ENCODE measurements at regions not wholly inside any gene's neighbourhood (a gene's known extent, or its start where the extent isn't known, plus 50 kb on each side); places are given as distances from the start of the nearest gene placed in this dataset.

GRCh38 chr2:94758546-94758945 lies 112.7 kb upstream of the TEKT4 start (continued):
- TF ChIP-seq, protein P1, sequence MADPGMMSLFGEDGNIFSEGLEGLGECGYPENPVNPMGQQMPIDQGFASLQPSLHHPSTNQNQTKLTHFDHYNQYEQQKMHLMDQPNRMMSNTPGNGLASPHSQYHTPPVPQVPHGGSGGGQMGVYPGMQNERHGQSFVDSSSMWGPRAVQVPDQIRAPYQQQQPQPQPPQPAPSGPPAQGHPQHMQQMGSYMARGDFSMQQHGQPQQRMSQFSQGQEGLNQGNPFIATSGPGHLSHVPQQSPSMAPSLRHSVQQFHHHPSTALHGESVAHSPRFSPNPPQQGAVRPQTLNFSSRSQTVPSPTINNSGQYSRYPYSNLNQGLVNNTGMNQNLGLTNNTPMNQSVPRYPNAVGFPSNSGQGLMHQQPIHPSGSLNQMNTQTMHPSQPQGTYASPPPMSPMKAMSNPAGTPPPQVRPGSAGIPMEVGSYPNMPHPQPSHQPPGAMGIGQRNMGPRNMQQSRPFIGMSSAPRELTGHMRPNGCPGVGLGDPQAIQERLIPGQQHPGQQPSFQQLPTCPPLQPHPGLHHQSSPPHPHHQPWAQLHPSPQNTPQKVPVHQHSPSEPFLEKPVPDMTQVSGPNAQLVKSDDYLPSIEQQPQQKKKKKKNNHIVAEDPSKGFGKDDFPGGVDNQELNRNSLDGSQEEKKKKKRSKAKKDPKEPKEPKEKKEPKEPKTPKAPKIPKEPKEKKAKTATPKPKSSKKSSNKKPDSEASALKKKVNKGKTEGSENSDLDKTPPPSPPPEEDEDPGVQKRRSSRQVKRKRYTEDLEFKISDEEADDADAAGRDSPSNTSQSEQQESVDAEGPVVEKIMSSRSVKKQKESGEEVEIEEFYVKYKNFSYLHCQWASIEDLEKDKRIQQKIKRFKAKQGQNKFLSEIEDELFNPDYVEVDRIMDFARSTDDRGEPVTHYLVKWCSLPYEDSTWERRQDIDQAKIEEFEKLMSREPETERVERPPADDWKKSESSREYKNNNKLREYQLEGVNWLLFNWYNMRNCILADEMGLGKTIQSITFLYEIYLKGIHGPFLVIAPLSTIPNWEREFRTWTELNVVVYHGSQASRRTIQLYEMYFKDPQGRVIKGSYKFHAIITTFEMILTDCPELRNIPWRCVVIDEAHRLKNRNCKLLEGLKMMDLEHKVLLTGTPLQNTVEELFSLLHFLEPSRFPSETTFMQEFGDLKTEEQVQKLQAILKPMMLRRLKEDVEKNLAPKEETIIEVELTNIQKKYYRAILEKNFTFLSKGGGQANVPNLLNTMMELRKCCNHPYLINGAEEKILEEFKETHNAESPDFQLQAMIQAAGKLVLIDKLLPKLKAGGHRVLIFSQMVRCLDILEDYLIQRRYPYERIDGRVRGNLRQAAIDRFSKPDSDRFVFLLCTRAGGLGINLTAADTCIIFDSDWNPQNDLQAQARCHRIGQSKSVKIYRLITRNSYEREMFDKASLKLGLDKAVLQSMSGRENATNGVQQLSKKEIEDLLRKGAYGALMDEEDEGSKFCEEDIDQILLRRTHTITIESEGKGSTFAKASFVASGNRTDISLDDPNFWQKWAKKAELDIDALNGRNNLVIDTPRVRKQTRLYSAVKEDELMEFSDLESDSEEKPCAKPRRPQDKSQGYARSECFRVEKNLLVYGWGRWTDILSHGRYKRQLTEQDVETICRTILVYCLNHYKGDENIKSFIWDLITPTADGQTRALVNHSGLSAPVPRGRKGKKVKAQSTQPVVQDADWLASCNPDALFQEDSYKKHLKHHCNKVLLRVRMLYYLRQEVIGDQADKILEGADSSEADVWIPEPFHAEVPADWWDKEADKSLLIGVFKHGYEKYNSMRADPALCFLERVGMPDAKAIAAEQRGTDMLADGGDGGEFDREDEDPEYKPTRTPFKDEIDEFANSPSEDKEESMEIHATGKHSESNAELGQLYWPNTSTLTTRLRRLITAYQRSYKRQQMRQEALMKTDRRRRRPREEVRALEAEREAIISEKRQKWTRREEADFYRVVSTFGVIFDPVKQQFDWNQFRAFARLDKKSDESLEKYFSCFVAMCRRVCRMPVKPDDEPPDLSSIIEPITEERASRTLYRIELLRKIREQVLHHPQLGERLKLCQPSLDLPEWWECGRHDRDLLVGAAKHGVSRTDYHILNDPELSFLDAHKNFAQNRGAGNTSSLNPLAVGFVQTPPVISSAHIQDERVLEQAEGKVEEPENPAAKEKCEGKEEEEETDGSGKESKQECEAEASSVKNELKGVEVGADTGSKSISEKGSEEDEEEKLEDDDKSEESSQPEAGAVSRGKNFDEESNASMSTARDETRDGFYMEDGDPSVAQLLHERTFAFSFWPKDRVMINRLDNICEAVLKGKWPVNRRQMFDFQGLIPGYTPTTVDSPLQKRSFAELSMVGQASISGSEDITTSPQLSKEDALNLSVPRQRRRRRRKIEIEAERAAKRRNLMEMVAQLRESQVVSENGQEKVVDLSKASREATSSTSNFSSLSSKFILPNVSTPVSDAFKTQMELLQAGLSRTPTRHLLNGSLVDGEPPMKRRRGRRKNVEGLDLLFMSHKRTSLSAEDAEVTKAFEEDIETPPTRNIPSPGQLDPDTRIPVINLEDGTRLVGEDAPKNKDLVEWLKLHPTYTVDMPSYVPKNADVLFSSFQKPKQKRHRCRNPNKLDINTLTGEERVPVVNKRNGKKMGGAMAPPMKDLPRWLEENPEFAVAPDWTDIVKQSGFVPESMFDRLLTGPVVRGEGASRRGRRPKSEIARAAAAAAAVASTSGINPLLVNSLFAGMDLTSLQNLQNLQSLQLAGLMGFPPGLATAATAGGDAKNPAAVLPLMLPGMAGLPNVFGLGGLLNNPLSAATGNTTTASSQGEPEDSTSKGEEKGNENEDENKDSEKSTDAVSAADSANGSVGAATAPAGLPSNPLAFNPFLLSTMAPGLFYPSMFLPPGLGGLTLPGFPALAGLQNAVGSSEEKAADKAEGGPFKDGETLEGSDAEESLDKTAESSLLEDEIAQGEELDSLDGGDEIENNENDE (IDR thresholded peaks at IDR 0.05; ENCODE audit: insufficient replicate concordance, low read length) = no peak
- TF ChIP-seq BCL11A (IDR thresholded peaks at IDR 0.05; ENCODE audit: low read depth in 2 of 2, low read length in 2 of 2) (no peak), SP2 (IDR thresholded peaks at IDR 0.05; ENCODE audit: low read length) (no peak), TEAD4 (IDR thresholded peaks at IDR 0.05; ENCODE audit: low read depth, low read length) (no peak), KDM4A (IDR thresholded peaks at IDR 0.05; ENCODE audit: low read depth, low read length, severe bottlenecking) (no peak), E2F6 (IDR thresholded peaks at IDR 0.05) (no peak), JUND (IDR thresholded peaks at IDR 0.05; ENCODE audit: low read length) (no peak), SIN3A (conservative IDR thresholded peaks at IDR 0.05 in 1 of 2, IDR thresholded peaks at IDR 0.05 in 1 of 2; ENCODE audit: low read depth in 1 of 2, low read length in 2 of 2) (no peak), RXRA (IDR thresholded peaks at IDR 0.05; ENCODE audit: insufficient read depth, low read depth, low read length) (no peak)
